Neural cell (in vitro differentiated cells): ENCODE measurements at regions not wholly inside any gene's neighbourhood (a gene's known extent, or its start where the extent isn't known, plus 50 kb on each side); places are given as distances from the start of the nearest gene placed in this dataset.
"Not testable (repeated sequence)": the region's sequence is repeated elsewhere in the genome, so short reads cannot be mapped to it uniquely, and the experiment has no call there.

Experiments
- H2AFZ ChIP-seq: fragments of 200-600, 300-800 bp; sonication (generic), shearing (Covaris generic); 2 replicates; pipeline ENCODE4 v1.6.0; 2014; ENCODE audit warnings: low read depth, mild to moderate bottlenecking, antibody characterized with exemption, low read length, moderate library complexity
- H3F3A ChIP-seq: fragments of 200-600 bp; shearing (Covaris generic); 2 replicates; pipeline ENCODE4 v1.6.1; 2016; ENCODE audit warnings: mild to moderate bottlenecking, moderate library complexity, mixed read lengths, antibody characterized with exemption, low read length; ENCODE audit not compliant: insufficient read depth, poor library complexity, severe bottlenecking
- H3K27ac ChIP-seq: fragments of 200-600, 300-800 bp; sonication (generic), shearing (Covaris generic); 2 replicates; pipeline ENCODE4 v1.5.1; 2014; ENCODE audit warnings: mild to moderate bottlenecking, low read length, moderate library complexity
- H3K27me3 ChIP-seq: fragments of 300-800, 200-600 bp; sonication (generic), shearing (Covaris generic); 2 replicates; pipeline ENCODE4 v1.6.0; 2014; ENCODE audit warnings: mild to moderate bottlenecking, low read depth, low read length, moderate library complexity; ENCODE audit not compliant: insufficient read depth
- H3K36me3 ChIP-seq: fragments of 300-800, 200-600 bp; sonication (generic), shearing (Covaris generic); 2 replicates; pipeline ENCODE4 v1.5.1; 2014; ENCODE audit warnings: mild to moderate bottlenecking, antibody characterized with exemption, low read length, moderate library complexity; ENCODE audit not compliant: insufficient read depth
- H3K4me2 ChIP-seq: fragments of 300-800, 200-600 bp; sonication (generic), shearing (Covaris generic); 2 replicates; pipeline ENCODE4 v1.6.0; 2014; ENCODE audit warnings: mild to moderate bottlenecking, low read length
- H3K4me3 ChIP-seq: fragments of 300-800, 200-600 bp; sonication (generic), shearing (Covaris generic); 2 replicates; pipeline ENCODE4 v1.5.1; 2014; ENCODE audit warnings: mild to moderate bottlenecking, low read length, moderate library complexity
- H3K79me2 ChIP-seq: fragments of 200-600 bp; shearing (Covaris generic); replicated peaks from 2 replicates; pipeline ENCODE4 v1.6.0; 2014; ENCODE audit warnings: mild to moderate bottlenecking, low read length, moderate library complexity; ENCODE audit not compliant: insufficient read depth
- H3K9ac ChIP-seq: fragments of 300-800, 200-600 bp; sonication (generic), shearing (Covaris generic); 2 replicates; pipeline ENCODE4 v1.6.1; 2016; ENCODE audit warnings: mild to moderate bottlenecking, low read length, mixed read lengths
- H3K9me2 ChIP-seq: fragments of 200-600 bp; shearing (Covaris generic); 2 replicates; pipeline ENCODE4 v1.6.1; 2016; ENCODE audit warnings: mild to moderate bottlenecking, low read length, mixed read lengths; ENCODE audit not compliant: insufficient read depth
- H3K9me3 ChIP-seq: fragments of 200-600, 300-800 bp; sonication (generic), shearing (Covaris generic); 2 replicates; pipeline ENCODE4 v1.6.1; 2016; ENCODE audit warnings: mild to moderate bottlenecking, mixed run types, low read length, moderate library complexity, mixed read lengths
- H4K20me1 ChIP-seq: fragments of 200-600 bp; shearing (Covaris generic); 2 replicates; pipeline ENCODE4 v1.6.1; 2016; ENCODE audit warnings: mild to moderate bottlenecking, mixed run types; ENCODE audit not compliant: insufficient read depth
- EP300 ChIP-seq: fragments of 450-650 bp; conservative IDR thresholded peaks from 2 replicates; pipeline ENCODE4 v1.6.1; 2014; ENCODE audit warnings: antibody characterized with exemption, mild to moderate bottlenecking, moderate library complexity; ENCODE audit not compliant: poor library complexity, severe bottlenecking
- EZH2 ChIP-seq: fragments of 200-600, 300-800 bp; shearing (Covaris generic), sonication (generic); IDR thresholded peaks from 2 replicates; pipeline ENCODE4 v1.6.1; 2014; ENCODE audit warnings: antibody characterized with exemption, low read length, borderline replicate concordance, mild to moderate bottlenecking; ENCODE audit not compliant: insufficient read depth, poor library complexity, severe bottlenecking
- MXI1 ChIP-seq: fragments of 450-650 bp; conservative IDR thresholded peaks from 2 replicates; pipeline ENCODE4 v1.6.1; 2014; ENCODE audit warnings: antibody characterized with exemption, mild to moderate bottlenecking; ENCODE audit not compliant: poor library complexity, severe bottlenecking
- RAD21 ChIP-seq: fragments of 450-650 bp; conservative IDR thresholded peaks from 2 replicates; pipeline ENCODE4 v1.6.1; 2014; ENCODE audit warnings: antibody characterized with exemption, mild to moderate bottlenecking, moderate library complexity
- SMC3 ChIP-seq: fragments of 450-650 bp; conservative IDR thresholded peaks from 2 replicates; pipeline ENCODE4 v1.6.1; 2014; ENCODE audit warnings: antibody characterized with exemption, mild to moderate bottlenecking, moderate library complexity; ENCODE audit not compliant: poor library complexity
- TAF1 ChIP-seq: IDR thresholded peaks from 2 replicates; pipeline ENCODE4 v1.6.1; 2012; ENCODE audit warnings: low read depth
- TF ChIP-seq, protein P1 (sequence below): fragments of 450-650 bp; IDR thresholded peaks from 2 replicates; pipeline ENCODE4 v1.5.1; 2014; ENCODE audit warnings: antibody characterized with exemption, mild to moderate bottlenecking, moderate library complexity; ENCODE audit not compliant: poor library complexity, severe bottlenecking
- TF ChIP-seq, protein P2 (sequence below): IDR thresholded peaks from 2 replicates; pipeline ENCODE4 v1.6.1; 2012; ENCODE audit warnings: borderline replicate concordance

DNA sequence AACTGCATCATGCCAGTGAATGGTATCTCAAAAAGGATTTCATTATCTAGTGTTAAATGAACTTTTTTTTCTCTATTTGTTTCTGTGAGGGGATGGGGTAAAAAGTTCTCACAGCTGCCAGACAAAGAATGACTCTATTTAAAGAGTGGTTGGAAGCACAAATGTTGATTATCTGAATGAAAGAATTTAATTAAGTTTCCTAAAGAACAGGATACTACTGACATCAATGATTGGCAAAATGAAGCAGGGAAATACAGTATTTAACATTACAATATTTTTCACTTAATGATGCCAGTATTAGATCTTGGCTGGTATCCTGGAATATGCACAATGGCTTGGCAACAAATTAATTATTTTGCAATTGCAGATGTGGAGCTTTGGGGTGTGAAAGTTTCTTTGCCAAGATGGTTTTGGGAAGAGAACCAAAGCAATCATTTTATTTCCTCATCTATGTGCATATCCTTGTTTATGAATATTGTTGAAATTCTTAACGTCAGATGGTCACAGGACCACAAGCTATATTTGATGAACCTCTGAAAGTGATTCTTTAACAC lies 336.8 kb downstream of the ARL4A start:
- Histone ChIP-seq H3K9me3 (peaks cover 4% of the 10 kb centered on the region), H3F3A (no peaks in the 10 kb centered on the region), H3K36me3 (no peaks in the 10 kb centered on the region), H3K4me3 (no peak overlapping the region), H3K9ac (no peak overlapping the region), H4K20me1 (no peaks in the 10 kb centered on the region), H3K9me2 (no peaks in the 10 kb centered on the region), H3K79me2 (no peaks in the 10 kb centered on the region), H3K27ac (no peak overlapping the region), H3K27me3 (no peaks in the 10 kb centered on the region), H2AFZ (no peak overlapping the region), H3K4me2 (no peak overlapping the region)
- TF ChIP-seq TAF1: no peak
- TF ChIP-seq, protein P1, sequence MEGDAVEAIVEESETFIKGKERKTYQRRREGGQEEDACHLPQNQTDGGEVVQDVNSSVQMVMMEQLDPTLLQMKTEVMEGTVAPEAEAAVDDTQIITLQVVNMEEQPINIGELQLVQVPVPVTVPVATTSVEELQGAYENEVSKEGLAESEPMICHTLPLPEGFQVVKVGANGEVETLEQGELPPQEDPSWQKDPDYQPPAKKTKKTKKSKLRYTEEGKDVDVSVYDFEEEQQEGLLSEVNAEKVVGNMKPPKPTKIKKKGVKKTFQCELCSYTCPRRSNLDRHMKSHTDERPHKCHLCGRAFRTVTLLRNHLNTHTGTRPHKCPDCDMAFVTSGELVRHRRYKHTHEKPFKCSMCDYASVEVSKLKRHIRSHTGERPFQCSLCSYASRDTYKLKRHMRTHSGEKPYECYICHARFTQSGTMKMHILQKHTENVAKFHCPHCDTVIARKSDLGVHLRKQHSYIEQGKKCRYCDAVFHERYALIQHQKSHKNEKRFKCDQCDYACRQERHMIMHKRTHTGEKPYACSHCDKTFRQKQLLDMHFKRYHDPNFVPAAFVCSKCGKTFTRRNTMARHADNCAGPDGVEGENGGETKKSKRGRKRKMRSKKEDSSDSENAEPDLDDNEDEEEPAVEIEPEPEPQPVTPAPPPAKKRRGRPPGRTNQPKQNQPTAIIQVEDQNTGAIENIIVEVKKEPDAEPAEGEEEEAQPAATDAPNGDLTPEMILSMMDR: no peak
- no peak for TF ChIP-seq EP300
- TF ChIP-seq, protein P2, sequence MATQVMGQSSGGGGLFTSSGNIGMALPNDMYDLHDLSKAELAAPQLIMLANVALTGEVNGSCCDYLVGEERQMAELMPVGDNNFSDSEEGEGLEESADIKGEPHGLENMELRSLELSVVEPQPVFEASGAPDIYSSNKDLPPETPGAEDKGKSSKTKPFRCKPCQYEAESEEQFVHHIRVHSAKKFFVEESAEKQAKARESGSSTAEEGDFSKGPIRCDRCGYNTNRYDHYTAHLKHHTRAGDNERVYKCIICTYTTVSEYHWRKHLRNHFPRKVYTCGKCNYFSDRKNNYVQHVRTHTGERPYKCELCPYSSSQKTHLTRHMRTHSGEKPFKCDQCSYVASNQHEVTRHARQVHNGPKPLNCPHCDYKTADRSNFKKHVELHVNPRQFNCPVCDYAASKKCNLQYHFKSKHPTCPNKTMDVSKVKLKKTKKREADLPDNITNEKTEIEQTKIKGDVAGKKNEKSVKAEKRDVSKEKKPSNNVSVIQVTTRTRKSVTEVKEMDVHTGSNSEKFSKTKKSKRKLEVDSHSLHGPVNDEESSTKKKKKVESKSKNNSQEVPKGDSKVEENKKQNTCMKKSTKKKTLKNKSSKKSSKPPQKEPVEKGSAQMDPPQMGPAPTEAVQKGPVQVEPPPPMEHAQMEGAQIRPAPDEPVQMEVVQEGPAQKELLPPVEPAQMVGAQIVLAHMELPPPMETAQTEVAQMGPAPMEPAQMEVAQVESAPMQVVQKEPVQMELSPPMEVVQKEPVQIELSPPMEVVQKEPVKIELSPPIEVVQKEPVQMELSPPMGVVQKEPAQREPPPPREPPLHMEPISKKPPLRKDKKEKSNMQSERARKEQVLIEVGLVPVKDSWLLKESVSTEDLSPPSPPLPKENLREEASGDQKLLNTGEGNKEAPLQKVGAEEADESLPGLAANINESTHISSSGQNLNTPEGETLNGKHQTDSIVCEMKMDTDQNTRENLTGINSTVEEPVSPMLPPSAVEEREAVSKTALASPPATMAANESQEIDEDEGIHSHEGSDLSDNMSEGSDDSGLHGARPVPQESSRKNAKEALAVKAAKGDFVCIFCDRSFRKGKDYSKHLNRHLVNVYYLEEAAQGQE: no peak

DNA sequence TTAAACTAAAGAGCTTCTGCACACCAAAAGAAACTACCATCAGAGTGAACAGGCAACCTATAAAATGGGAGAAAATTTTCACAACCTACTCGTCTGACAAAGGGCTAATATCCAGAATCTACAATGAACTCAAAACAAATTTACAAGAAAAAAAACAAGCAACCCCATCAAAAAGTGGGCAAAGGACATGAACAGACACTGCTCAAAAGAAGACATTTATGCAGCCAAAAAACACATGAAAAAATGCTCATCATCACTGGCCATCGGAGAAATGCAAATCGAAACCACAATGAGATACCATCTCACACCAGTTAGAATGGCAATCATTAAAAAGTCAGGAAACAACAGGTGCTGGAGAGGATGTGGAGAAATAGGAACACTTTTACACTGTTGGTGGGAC lies 337.6 kb downstream of the ARL4A start:
- not testable (repeated sequence) for H3K79me2 ChIP-seq, H3K4me2 ChIP-seq, H3K9me3 ChIP-seq, H3K9me2 ChIP-seq, H4K20me1 ChIP-seq, H3K27me3 ChIP-seq, H3F3A ChIP-seq, H2AFZ ChIP-seq, H3K27ac ChIP-seq, H3K9ac ChIP-seq, H3K36me3 ChIP-seq, H3K4me3 ChIP-seq

DNA sequence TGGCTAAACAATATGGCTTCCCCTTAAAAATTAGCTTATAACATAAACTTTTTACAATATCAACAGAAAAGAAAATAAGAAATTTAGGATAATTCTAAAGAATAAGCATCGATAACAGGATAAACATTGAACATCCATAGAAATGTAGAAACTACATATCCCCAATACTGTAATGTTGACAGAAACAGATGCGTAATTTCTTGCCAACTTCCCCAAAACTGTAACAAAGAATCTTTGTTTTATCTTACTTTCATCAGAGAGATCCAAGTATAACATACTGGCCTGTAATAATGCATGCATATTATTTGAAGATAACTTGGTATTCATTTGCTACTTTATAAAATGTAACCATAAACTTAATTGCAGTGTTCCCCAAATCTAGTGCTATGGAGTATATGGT lies 339.9 kb downstream of the ARL4A start:
- Histone ChIP-seq H3K4me2 (no peak overlapping the region), H4K20me1 (no peaks in the 10 kb centered on the region), H2AFZ (no peak overlapping the region), H3K36me3 (no peaks in the 10 kb centered on the region), H3K27ac (no peak overlapping the region), H3F3A (no peaks in the 10 kb centered on the region), H3K9me3 (no peaks in the 10 kb centered on the region), H3K9me2 (no peaks in the 10 kb centered on the region), H3K79me2 (no peaks in the 10 kb centered on the region), H3K27me3 (no peaks in the 10 kb centered on the region), H3K9ac (no peak overlapping the region), H3K4me3 (no peak overlapping the region)
- TF ChIP-seq RAD21 (no peak), EP300 (no peak), MXI1 (no peak), EZH2 (no peak), SMC3 (no peak)
- TF ChIP-seq, protein P1: no peak
